Uterus (tissue), 3 donors: ENCODE measurements at regions not wholly inside any gene's neighbourhood (a gene's known extent, or its start where the extent isn't known, plus 50 kb on each side); places are given as distances from the start of the nearest gene placed in this dataset.

ENCODE experiments used
- DNase-seq, 2 donors: peaks; one replicate each; pipeline ENCODE4 v3.0.0-alpha.2; 2019 to 2020
- H3K27ac ChIP-seq, 2 donors: fragments of 200-600 bp; sonication (generic); 1 replicate in 1 of 2; 2 replicates in 1 of 2; pipeline ENCODE4 v1.5.1; 2016 to 2018
- H3K27me3 ChIP-seq, 2 donors: fragments of 200-600 bp; sonication (generic); one replicate each; pipeline ENCODE4 v1.5.1; 2018 to 2019; ENCODE audit warnings: control low read depth in 1 of 2
- H3K36me3 ChIP-seq, 2 donors: fragments of 200-600 bp; sonication (generic); one replicate each; pipeline ENCODE4 v1.5.1; 2019; ENCODE audit warnings: control low read depth in 1 of 2
- H3K4me1 ChIP-seq, 2 donors: fragments of 200-600 bp; sonication (generic); one replicate each; pipeline ENCODE4 v1.5.1; 2018 to 2019; ENCODE audit warnings: control low read depth in 1 of 2
- H3K4me3 ChIP-seq, 2 donors: fragments of 200-600 bp; sonication (generic); 1 replicate in 1 of 2; 2 replicates in 1 of 2; pipeline ENCODE4 v1.5.1; 2018 to 2019; ENCODE audit warnings: mild to moderate bottlenecking in 1 of 2
- H3K9me3 ChIP-seq, 2 donors: fragments of 200-600 bp; sonication (generic); one replicate each; pipeline ENCODE4 v1.5.1; 2019; ENCODE audit warnings: control low read depth in 1 of 2
- CTCF ChIP-seq, 4 experiments: fragments of 200-600 bp in 2 of 4; fragments of 450-650 bp in 2 of 4; sonication (generic) in 2 of 4; IDR thresholded peaks; one replicate each; pipeline ENCODE4 v1.5.1; 2016 to 2019; ENCODE audit warnings: antibody characterized with exemption in 4 of 4, mild to moderate bottlenecking in 2 of 4, moderate library complexity in 1 of 4
- POLR2A ChIP-seq, 2 donors: fragments of 450-650 bp; IDR thresholded peaks; one replicate each; pipeline ENCODE4 v1.6.1; 2016; ENCODE audit warnings: antibody characterized with exemption in 2 of 2, mild to moderate bottlenecking in 1 of 2, moderate library complexity in 1 of 2
- intact Hi-C: fragments of 100-400 bp; cut with DNase I; formaldehyde crosslinking; loops from one replicate; pipeline ENCODE4 v1.15.1; 2023; ENCODE audit warnings: low total_unique reads
- donor health status: DM: yes; HTN: yes; CAD: no.

- no peak for DNase-seq
- Histone ChIP-seq H3K27me3 (no peaks in the 10 kb centered on the region), H3K36me3 (no peaks in the 10 kb centered on the region), H3K27ac (no peak overlapping the region), H3K4me1 (no peaks in the 10 kb centered on the region), H3K9me3 (no peaks in the 10 kb centered on the region), H3K4me3 (no peak overlapping the region)
- intact Hi-C loops: no loop called here
- TF ChIP-seq POLR2A (IDR thresholded peaks at IDR 0.05): no peak
- no peak for TF ChIP-seq CTCF (IDR thresholded peaks at IDR 0.05)
Observed at GRCh38 chr3:177914224-177914623, 622.0 kb upstream of the KCNMB2 start.

- no peaks in the 10 kb centered on the region for H3K27me3 ChIP-seq
- no peak overlapping the region for H3K4me3 ChIP-seq
- H3K27ac ChIP-seq: no peak overlapping the region
- no peak for DNase-seq
- H3K4me1 ChIP-seq: no peaks in the 10 kb centered on the region
- TF ChIP-seq CTCF (IDR thresholded peaks at IDR 0.05) (no peak), POLR2A (IDR thresholded peaks at IDR 0.05) (no peak)
- H3K36me3 ChIP-seq: no peaks in the 10 kb centered on the region
- H3K9me3 ChIP-seq: no peaks in the 10 kb centered on the region
- intact Hi-C loops: no loop called here
Observed at GRCh38 chr3:177916461-177916860, 619.8 kb upstream of the KCNMB2 start.

GRCh38 chr3:177917234-177917861, 618.9 kb upstream of the KCNMB2 start:
- intact Hi-C loops: no loop called here
- Histone ChIP-seq H3K36me3 (no peaks in the 10 kb centered on the region), H3K27me3 (no peaks in the 10 kb centered on the region), H3K4me3 (no peak overlapping the region), H3K9me3 (no peaks in the 10 kb centered on the region), H3K4me1 (no peaks in the 10 kb centered on the region), H3K27ac (no peak overlapping the region)
- DNase-seq: no peak
- TF ChIP-seq CTCF (IDR thresholded peaks at IDR 0.05): no peak
- TF ChIP-seq POLR2A (IDR thresholded peaks at IDR 0.05): no peak

- Histone ChIP-seq H3K27ac (no peak overlapping the region), H3K9me3 (no peaks in the 10 kb centered on the region), H3K4me1 (no peaks in the 10 kb centered on the region), H3K36me3 (no peaks in the 10 kb centered on the region), H3K27me3 (no peaks in the 10 kb centered on the region), H3K4me3 (no peak overlapping the region)
- TF ChIP-seq CTCF (IDR thresholded peaks at IDR 0.05) (no peak), POLR2A (IDR thresholded peaks at IDR 0.05) (no peak)
- DNase-seq: no peak
- intact Hi-C loops: no loop called here
Observed at GRCh38 chr3:177921153-177921552, 615.1 kb upstream of the KCNMB2 start.

- TF ChIP-seq CTCF (IDR thresholded peaks at IDR 0.05) (no peak), POLR2A (IDR thresholded peaks at IDR 0.05) (no peak)
- no peaks in the 10 kb centered on the region for H3K36me3 ChIP-seq
- H3K4me3 ChIP-seq: no peak overlapping the region
- no peak for DNase-seq
- H3K27ac ChIP-seq: no peak overlapping the region
- intact Hi-C loops: no loop called here
- H3K9me3 ChIP-seq: no peaks in the 10 kb centered on the region
- H3K27me3 ChIP-seq: no peaks in the 10 kb centered on the region
- no peaks in the 10 kb centered on the region for H3K4me1 ChIP-seq
Observed at GRCh38 chr3:177924261-177924660, 612.0 kb upstream of the KCNMB2 start.
